ENCODE measurements at regions not wholly inside any gene's neighbourhood (a gene's known extent, or its start where the extent isn't known, plus 50 kb on each side); places are given as distances from the start of the nearest gene placed in this dataset.

- H3K4me1 ChIP-seq (ENCODE audit: control insufficient read depth, extremely low read depth, insufficient read depth, low read length), result no peaks in the 10 kb centered on the region
- no peaks in the 10 kb centered on the region for H3K9me3 ChIP-seq (ENCODE audit: control insufficient read depth, insufficient read depth, low read depth, low read length)
- no peaks in the 10 kb centered on the region for H4K20me1 ChIP-seq (ENCODE audit: control insufficient read depth, extremely low read depth, insufficient read depth, low read length)
- TF ChIP-seq EZH2 (IDR thresholded peaks at IDR 0.05; ENCODE audit: low read length, missing control alignments) (no peak), CTCF (conservative IDR thresholded peaks at IDR 0.05 in 1 of 2, IDR thresholded peaks at IDR 0.05 in 1 of 2; ENCODE audit: low read depth in 1 of 2, low read length in 2 of 2) (no peak)
- no peaks in the 10 kb centered on the region for H3K79me2 ChIP-seq (ENCODE audit: control insufficient read depth, insufficient read depth, low read length)
- H2AFZ ChIP-seq (ENCODE audit: low read length), result no peak overlapping the region
- no peak overlapping the region for H3K4me2 ChIP-seq (ENCODE audit: extremely low read depth, insufficient read depth, low read length)
- DNase-seq (ENCODE audit: low read depth in 2 of 2), result peak in 1 of 2 donors; percentile 6
- H3K27ac ChIP-seq (ENCODE audit: insufficient read depth, low read length), result no peak overlapping the region
- H3K27me3 ChIP-seq (ENCODE audit: control insufficient read depth, insufficient read depth, low read length), result no peaks in the 10 kb centered on the region
- H3K9ac ChIP-seq (ENCODE audit: insufficient read depth, low read length), result no peak overlapping the region
- H3K36me3 ChIP-seq (ENCODE audit: control insufficient read depth, insufficient read depth, low read length), result no peaks in the 10 kb centered on the region
- no peak overlapping the region for H3K4me3 ChIP-seq (replicated peaks in 1 of 4; ENCODE audit: control extremely low read depth in 1 of 4, insufficient read depth in 1 of 4, low read depth in 3 of 4, low read length in 4 of 4)
Measured at GRCh38 chrX:120727911-120728310, 98.1 kb upstream of the C1GALT1C1 start.

DNA sequence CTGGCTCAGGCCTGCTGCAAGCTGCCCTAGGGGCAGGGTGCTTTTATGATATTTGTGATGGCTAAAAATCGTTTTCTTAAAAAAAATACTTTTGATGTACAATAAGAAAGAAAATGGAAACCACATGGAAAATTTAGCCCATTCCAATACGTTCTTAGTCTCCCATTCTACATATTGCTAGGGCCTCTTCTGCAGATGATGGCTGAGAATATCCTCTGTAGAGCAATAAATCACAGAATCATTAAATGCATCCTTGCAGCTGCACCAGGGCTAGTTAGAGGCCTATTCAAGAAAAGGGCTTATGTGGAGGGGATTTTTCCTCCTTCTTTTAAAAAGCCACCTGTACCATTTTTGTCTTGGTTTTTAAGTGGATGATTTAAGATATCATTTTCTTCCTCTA lies 97.6 kb upstream of the C1GALT1C1 start:
- H3K4me2 ChIP-seq (ENCODE audit: extremely low read depth, insufficient read depth, low read length), result no peak overlapping the region
- H3K4me1 ChIP-seq (ENCODE audit: control insufficient read depth, extremely low read depth, insufficient read depth, low read length), result no peaks in the 10 kb centered on the region
- H3K27me3 ChIP-seq (ENCODE audit: control insufficient read depth, insufficient read depth, low read length), result no peaks in the 10 kb centered on the region
- no peak overlapping the region for H2AFZ ChIP-seq (ENCODE audit: low read length)
- no peak overlapping the region for H3K27ac ChIP-seq (ENCODE audit: insufficient read depth, low read length)
- no peaks in the 10 kb centered on the region for H3K36me3 ChIP-seq (ENCODE audit: control insufficient read depth, insufficient read depth, low read length)
- no peak overlapping the region for H3K4me3 ChIP-seq (replicated peaks in 1 of 4; ENCODE audit: control extremely low read depth in 1 of 4, insufficient read depth in 1 of 4, low read depth in 3 of 4, low read length in 4 of 4)
- H3K9me3 ChIP-seq (ENCODE audit: control insufficient read depth, insufficient read depth, low read depth, low read length), result no peaks in the 10 kb centered on the region
- no peaks in the 10 kb centered on the region for H3K79me2 ChIP-seq (ENCODE audit: control insufficient read depth, insufficient read depth, low read length)
- no peaks in the 10 kb centered on the region for H4K20me1 ChIP-seq (ENCODE audit: control insufficient read depth, extremely low read depth, insufficient read depth, low read length)
- H3K9ac ChIP-seq (ENCODE audit: insufficient read depth, low read length), result no peak overlapping the region
- no peak for TF ChIP-seq EZH2 (IDR thresholded peaks at IDR 0.05; ENCODE audit: low read length, missing control alignments)
- TF ChIP-seq CTCF (conservative IDR thresholded peaks at IDR 0.05 in 1 of 2, IDR thresholded peaks at IDR 0.05 in 1 of 2; ENCODE audit: low read depth in 1 of 2, low read length in 2 of 2), result no peak
- DNase-seq (ENCODE audit: low read depth in 2 of 2), result no peak

- H3K9me3 ChIP-seq (ENCODE audit: control insufficient read depth, insufficient read depth, low read depth, low read length), result no peaks in the 10 kb centered on the region
- no peak overlapping the region for H3K9ac ChIP-seq (ENCODE audit: insufficient read depth, low read length)
- no peaks in the 10 kb centered on the region for H4K20me1 ChIP-seq (ENCODE audit: control insufficient read depth, extremely low read depth, insufficient read depth, low read length)
- H3K79me2 ChIP-seq (ENCODE audit: control insufficient read depth, insufficient read depth, low read length), result no peaks in the 10 kb centered on the region
- H3K4me3 ChIP-seq (replicated peaks in 1 of 4; ENCODE audit: control extremely low read depth in 1 of 4, insufficient read depth in 1 of 4, low read depth in 3 of 4, low read length in 4 of 4), result no peak overlapping the region
- no peak for DNase-seq (ENCODE audit: low read depth in 2 of 2)
- H3K27ac ChIP-seq (ENCODE audit: insufficient read depth, low read length), result no peak overlapping the region
- H3K27me3 ChIP-seq (ENCODE audit: control insufficient read depth, insufficient read depth, low read length), result no peaks in the 10 kb centered on the region
- H3K4me2 ChIP-seq (ENCODE audit: extremely low read depth, insufficient read depth, low read length), result no peak overlapping the region
- TF ChIP-seq EZH2 (IDR thresholded peaks at IDR 0.05; ENCODE audit: low read length, missing control alignments), result no peak
- no peak overlapping the region for H2AFZ ChIP-seq (ENCODE audit: low read length)
- no peaks in the 10 kb centered on the region for H3K4me1 ChIP-seq (ENCODE audit: control insufficient read depth, extremely low read depth, insufficient read depth, low read length)
- no peaks in the 10 kb centered on the region for H3K36me3 ChIP-seq (ENCODE audit: control insufficient read depth, insufficient read depth, low read length)
Measured at GRCh38 chrX:120726294-120726693, 96.4 kb upstream of the C1GALT1C1 start.
